GM21737 (cell line): ENCODE measurements at regions not wholly inside any gene's neighbourhood (a gene's known extent, or its start where the extent isn't known, plus 50 kb on each side); places are given as distances from the start of the nearest gene placed in this dataset.
A peak's percentile ranks its signal among the peaks of the same experiment; 100 is the strongest.
"Not testable (repeated sequence)": the region's sequence is repeated elsewhere in the genome, so short reads cannot be mapped to it uniquely, and the experiment has no call there.

Experiments
- ATAC-seq: cut with Tn5 transposase; IDR thresholded peaks from one replicate; pipeline ENCODE4 v1.9.1; 2021; ENCODE audit warnings: mild to moderate bottlenecking, moderate library complexity; ENCODE audit not compliant: unreplicated experiment

DNA sequence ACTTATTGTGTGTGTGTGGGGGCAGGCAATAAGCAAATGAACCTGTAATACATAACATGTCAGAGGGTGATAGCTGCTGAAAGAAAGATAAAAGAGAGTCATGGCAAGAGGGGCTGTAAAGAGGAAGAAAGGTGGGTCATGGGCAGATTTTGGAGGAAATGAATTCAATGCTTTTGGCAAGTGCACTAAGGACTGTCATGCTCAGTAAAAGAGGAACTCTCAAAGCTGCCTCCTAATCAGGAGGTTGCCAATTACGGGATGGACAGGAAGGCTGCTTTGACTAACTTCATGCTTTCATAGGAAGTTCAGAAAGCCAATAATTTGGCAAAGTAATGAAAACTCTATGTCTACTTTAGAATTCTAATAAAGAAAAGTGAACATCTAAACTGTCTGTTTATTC, 401.2 kb downstream of the SH2D4B start:
- no peak for ATAC-seq

DNA sequence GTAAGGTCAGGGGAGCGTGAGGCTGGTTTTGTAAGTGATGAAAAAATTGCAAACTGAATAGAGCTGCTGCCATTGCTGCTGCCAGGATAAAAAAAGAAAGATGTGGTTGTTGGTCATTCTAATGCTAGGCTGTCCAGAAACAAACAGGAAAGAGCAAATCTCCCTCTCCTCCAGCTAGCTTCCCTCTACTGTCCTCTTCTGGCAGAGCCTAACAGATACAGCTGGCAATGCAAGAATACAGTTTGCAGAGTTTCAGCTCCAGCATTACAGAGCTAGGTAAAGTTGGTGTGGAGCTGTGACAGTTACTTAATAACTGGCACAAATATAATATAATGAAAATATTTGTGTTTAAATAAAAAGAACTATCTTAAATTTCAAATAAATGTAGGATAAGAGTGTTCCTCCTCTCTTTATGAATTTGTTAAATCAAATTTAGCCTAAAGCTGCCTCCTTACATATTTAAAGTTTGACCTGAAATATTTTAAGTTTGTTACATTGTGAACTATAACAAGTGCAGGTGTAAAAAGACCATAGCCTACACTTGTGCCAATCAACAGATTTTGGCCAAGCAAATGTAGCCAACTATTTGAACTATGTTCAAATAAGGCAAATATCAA, 407.7 kb downstream of the SH2D4B start:
- peak; percentile 68 for ATAC-seq

DNA sequence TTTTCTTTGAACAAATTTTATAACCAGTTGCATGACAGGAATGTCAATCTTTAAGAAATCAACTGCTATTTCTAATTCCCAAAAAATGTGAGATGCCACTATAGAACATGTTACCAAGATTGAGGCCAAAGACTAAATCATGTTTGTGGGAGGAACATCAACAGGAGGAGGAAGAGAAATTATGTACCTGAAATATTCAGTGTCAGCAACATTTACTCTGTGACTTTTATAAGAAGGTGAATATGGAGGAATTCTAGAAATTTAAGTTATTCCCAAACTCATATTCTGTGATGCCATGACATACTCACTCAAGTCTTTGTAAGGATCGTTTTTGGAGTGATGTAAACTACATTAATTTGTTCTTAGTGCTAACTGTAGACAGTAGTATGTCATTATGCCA, 408.4 kb downstream of the SH2D4B start:
- ATAC-seq = no peak

DNA sequence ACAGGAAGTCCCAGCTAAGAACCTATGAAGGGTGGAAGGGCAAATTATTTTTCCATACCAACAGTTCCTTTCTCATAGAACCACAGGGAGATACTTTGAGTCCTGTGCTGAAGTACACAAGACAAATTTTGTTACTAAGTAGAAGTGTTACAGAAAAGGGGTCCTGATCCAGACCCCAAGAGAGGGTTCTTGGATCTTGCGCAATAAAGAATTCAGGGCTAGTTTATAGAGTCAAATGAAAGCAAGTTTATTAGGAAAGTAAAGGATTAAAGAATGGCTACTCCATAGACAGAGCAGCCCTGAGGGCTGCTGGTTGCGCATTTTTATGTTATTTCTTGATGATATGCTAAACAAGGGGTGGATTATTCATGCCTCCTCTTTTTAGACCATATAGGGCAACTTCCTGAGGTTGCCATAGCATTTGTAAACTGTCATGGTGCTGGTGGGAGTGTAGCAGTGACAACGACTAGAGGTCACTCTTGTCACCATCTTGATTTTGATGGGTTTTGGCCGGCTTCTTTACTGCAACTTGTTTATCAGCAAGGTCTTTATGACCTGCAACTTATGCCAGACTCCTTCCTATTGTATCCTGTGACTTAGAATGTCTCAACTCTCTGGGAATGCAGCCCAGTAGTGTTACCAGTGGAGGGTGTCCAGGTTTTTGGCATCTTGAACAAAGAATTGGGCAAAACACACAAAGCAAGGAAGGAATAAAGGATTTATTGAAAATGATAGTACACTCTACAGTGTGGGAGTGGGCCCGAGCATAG, 409.4 kb downstream of the SH2D4B start:
- ATAC-seq = no peak

DNA sequence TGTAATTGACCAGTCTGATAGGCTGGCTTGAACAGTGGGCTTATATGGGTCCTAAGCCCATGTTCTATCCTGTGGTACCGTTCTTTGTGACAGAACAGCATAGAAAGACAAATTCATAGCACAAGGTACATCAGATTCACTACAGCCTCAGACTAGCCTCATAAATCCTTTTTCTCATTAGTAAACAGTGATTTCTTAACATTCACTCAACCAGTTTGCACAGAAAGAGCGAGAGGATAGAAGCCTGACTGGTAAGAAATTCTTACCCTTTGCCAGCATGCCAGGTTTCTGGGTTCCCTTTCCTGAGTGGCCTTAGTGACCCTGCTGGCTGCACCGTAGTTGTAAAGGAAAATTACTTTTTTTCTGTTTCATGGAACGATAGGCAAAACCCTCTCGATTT, 412.1 kb downstream of the SH2D4B start:
- ATAC-seq = no peak

DNA sequence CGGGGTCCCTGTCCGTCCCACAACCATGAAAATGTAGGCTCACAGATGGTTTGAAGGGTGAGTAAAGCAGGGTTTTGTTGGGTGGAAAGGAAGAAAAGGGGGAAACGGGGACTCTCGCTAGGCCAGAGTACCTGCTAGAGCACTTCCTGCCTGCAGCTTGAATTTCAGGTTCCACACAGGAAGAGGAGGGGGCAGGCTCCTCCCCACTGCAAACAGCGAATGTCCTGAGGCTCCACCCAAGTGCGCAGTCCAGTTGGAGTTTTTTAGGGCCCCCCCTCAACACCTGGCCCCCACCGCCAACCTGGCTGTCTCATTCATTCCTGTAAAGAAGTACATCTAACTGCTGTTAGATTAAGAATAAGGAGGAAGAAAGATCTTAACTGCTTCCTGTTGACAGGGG, 414.7 kb downstream of the SH2D4B start:
- no peak for ATAC-seq

DNA sequence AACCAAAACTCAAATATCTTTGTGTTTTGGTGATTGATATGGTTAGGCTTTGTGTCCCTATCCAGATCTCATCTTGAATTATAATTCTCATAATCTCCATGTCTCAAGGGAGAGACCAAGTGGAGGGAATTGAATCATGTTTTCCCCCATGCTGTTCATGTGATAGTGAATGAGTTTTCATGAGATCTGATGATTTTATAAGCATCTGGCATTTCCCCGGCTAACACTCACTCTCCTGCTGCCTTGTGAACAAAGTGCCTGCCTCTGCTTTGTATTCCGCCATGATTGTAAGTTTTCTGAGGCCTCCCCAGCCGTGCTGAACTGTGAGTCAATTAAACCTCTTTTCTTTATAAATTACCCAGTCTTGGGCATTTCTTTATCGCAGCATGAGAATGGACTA, 419.5 kb downstream of the SH2D4B start:
- no peak for ATAC-seq

DNA sequence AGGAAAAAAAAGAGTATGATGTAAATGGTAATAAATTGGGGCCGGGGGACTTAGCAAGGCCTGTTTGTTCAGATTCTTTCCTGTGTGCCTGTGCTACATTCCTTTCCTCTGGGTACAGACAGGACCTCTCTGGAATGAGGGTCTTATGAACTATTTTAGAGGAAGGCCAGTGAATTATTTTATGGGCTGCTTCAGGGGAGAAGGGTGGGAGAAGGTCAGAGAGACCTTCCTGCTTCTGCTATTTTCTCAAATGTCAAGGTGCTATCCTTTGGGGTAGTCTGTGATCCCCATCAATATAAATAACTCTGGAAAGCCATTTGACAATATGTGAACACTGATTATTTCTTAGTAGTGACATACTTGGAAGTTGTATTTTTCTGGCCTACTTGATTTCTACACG, 426.5 kb downstream of the SH2D4B start:
- no peak for ATAC-seq

DNA sequence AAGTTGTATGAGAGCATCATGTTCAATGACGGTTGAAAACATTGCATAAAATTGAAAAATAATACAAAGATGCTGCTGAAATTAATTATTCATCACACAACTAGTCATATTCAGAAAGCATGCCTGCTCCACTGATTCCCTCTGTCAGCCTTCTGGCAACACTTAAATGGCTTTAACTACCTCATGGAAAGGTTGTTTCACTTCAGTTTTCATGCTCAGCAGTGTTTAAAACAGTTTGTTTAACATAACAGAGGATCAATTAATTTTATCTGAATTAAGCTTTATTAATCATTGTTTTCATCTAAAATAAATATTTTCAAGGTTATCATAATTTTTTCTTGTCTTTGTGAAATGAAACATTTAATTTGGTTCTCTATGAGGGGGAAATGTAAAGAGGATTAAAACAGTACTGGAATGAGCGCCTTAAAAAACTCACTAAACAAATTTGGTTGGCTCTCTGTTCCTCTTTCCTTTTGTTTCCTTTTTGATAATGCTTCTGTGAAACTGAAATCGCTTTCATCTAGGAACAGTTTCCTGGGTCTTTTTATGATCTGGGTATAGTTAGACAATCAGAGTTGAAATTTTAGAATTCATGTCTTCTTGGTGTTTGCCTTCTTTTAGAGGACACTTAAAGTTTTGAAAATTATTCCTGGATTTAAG, 427.4 kb downstream of the SH2D4B start:
- peak; percentile 66 for ATAC-seq

DNA sequence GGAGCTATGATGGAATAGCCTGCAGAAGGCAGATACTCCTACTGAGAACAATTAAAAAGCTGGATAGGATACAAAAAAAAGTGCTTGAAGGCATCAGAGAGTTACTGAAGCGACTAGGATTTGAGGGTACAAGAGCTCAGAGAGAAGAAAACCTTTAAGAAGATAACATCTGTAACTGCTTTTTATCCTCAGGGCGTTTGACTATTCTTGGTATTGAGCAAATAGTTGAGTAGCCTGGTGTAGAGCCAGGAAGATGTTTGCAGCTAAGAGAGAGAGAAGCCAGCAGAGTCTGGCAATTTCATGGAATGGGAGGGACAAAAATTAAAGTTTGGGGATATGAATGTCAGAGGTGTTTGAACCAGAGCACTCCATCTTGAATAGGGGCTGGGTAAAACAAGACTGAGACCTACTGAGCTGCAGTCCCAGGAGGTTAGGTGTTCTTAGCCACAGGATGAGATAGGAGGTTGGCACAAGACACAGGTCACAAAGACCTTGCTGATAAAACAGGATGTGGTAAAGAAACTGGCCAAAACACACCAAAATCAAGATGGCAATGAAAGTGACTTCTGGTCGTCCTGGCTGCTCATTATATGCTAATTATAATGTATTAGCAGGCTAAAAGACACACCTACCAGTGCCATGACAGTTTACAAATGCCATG, 428.8 kb downstream of the SH2D4B start:
- ATAC-seq = no peak

DNA sequence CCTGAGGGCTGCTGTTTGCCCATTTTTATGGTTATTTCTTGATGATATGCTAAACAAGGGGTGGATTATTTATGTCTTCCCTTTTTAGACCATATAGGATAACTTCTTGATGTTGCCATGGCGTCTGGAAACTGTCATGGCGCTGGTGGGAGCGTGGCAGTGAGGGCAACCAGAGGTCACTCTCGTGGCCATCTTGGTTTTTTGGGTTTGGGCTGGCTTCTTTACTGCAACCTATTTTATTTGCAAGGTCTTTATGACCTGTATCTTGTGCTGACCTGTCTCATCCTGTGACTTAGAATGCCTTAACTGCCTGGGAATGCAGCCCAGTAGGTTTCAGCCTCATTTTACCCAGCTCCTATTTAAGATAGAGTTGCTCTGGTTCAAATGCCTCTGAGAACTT, 429.7 kb downstream of the SH2D4B start:
- ATAC-seq = not testable (repeated sequence)

DNA sequence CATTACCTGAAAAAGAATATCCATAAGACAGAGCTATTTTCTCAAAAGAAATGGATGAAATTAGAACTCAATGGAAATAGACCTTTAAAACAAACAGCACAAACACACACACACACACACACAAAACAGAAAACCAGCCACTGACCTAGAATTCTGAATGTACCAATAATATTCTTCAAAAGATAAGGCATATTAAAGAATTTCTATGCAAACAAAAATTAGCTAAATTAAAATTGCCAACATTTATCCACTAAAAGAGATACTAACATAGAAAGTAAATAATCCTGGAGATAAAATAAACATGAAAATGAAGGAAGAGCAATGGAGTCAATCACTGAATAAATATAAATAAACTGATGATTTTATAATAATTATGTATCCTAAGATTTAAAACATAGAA, 431.2 kb downstream of the SH2D4B start:
- ATAC-seq = no peak

DNA sequence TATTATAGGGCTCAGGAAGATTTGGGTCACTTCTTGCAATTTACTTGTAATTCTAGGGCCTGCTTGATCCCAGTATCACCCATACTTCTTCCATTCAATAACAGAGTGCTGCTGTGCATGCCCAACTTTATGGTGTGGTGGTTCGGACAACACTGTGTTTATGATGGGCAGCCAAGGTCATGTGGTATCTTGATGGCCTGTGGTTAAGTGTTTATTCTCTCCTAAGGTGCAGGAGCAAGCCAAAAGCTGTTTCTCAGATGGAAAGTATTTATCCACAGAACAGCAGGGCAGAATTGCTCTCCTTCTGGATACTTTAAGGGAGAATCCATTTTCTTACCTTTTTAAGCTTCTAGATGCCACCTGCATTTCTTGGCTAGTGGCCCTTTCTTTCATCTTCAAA, 433.8 kb downstream of the SH2D4B start:
- ATAC-seq = no peak

DNA sequence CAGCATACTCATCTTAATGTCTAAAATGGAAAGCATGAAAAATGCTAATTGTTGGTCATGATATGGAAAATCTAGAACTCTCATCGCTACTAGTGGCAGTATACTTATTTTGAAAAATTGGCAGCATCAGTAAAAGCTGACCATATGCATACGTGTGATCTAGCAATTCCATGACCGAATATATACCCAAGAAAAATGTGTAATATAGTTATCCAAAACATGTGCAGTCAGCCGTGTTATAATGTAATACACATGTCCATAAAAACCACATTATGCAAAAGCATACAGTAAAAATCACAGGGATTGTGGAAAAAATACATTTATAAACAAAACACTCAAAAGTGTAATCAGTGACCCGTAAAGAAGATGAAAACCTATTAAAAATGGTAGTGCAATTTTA, 439.0 kb downstream of the SH2D4B start:
- no peak for ATAC-seq

DNA sequence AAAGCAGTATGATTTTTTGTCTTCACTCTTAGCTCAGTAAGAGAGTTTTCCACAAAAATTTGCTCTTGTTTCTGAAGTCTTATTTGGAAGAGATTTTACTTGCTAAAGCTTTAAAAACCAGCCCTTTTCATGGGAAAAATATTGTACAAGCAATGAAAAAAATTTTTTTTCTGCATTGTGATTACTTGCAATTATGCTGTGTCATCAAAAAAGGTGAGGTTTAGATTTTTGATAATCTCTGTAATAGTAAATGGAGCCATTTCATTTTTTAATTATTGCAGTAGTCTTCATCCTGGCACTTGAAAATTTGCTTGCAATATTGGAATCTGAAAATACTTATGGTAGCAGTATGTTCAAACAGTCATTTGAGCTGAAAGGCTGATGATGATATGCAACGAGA, 447.4 kb downstream of the SH2D4B start:
- no peak for ATAC-seq

DNA sequence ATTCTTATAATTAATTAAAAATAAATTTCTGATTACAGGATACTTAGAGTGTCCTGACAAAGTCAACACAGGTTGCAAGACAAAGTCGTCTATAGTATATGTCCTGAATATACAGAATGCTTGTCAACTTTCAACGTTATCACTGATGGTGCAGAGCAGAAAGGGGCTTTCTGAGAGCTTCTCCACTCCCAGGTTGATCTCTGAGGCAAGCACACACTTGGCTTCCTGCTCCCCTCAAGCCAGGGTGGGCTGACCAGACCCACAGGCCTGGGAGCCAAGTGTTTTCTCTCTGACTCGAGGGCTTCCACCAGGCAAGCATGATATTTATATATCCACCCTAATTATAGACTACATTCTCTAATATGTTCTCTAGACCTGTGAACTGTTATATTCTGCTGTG, 448.9 kb downstream of the SH2D4B start:
- no peak for ATAC-seq

DNA sequence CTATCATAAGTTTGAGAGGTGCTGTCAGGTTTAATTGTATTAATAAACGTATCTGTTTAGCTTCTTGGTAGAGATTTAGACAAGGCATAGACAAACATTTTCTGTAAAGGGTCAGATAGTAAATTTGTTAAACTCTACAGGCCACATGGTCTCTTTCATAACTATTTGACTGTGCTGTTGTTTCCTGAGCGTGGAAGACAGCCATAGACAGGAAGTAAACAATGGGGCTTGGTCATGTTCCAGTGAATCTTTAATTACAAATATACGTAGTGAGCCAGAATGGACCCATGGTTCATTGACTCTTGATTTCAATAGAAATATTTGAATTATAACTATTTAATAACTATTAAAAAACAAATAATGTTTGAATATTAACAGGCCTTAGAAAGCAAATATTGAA, 451.1 kb downstream of the SH2D4B start:
- no peak for ATAC-seq

DNA sequence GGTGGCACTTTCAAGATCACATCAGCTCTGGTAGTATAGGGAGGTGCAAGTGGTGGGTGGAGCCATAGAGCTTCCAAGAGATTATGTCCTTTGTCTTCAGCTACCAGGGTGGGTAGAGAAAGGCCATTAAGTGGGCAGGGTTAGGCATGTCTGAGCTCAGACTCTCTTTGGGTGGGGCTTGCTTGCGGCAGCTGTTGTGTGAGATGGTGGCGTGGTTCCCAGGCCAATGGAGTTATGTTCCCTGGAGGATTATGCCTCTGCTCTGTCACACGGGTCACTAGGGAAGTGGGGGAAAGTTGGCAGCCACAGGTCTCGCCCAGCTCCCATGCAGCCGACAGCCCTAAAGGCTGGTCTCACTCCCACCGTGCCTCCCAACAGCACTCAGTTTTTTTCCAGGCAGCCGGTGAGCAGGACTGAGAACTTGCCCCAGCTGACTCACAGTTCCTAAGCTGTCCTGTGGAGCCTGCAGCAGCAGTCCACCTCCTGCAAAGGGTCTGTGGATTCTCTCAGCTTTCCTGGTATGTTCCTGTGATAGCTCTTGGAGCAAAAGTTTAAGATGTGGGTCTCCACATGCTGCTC, 459.0 kb downstream of the SH2D4B start:
- ATAC-seq = no peak

DNA sequence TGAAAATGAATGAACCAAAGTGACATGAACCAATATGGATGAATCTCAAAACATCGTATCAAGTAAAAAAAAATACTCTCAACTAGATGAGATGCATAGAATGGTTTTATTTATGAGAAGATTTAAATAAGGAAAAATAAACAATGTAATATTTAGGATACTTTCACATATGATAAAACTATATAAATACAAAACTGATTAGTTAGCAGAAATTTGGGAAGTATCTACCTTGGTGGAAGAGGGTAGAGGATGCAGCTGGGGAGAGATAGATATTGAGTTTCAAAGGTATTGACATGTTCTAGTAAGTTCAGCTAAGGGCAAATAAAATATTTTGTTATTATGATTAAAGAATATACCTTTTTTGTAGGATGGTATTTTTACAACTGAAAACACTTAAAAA, 463.1 kb downstream of the SH2D4B start:
- no peak for ATAC-seq

DNA sequence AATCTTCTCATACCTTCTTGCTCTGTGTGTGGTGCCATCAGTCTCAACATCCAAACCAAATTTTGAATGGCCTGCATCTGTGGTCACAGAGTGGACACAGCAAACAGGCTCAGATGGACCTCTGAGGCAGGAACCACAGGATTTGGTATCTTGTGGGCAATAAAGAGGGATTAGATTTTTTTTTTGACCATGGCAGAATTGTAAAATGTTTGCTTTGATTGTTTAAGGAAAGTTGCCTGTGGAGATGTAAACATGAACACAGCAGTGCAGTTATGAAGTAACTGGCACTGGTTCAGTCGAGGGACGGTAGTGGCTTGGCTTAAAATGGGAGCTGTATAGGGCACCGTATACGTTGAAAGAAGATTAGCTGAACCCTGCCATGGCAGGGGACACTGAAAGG, 464.7 kb downstream of the SH2D4B start:
- no peak for ATAC-seq

DNA sequence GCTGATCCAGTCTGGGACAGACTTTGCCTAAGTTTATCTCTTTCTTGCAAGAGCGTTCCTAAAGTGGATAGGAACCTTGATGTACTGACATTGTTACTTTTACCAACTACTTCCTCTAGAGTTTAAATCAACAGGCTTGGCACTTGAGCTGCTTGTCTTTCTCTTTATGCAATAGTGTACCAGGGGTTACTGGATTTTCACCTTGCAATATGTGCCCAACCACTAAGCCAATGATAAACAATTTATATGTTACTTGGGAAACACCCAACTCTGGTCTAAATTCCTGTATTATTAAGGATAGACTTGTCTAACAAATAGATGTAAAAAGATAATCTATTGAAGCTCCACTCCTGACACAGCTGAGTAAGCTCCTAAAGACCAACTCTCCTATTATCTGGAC, 470.2 kb downstream of the SH2D4B start:
- ATAC-seq = no peak
